ENCODE measurements at regions not wholly inside any gene's neighbourhood (a gene's known extent, or its start where the extent isn't known, plus 50 kb on each side); places are given as distances from the start of the nearest gene placed in this dataset.

- Mint-ChIP-seq H3K4me1 (ENCODE audit: low read depth) (no peaks in the 10 kb centered on the region), H3K36me3 (ENCODE audit: low read depth) (no peaks in the 10 kb centered on the region), H3K4me3 (ENCODE audit: low read depth) (no peak overlapping the region), H3K27me3 (ENCODE audit: low read depth) (no peaks in the 10 kb centered on the region), H3K27ac (no peak overlapping the region), H3K9me3 (no peaks in the 10 kb centered on the region)
- DNase-seq (ENCODE audit: low spot score) = no peak
- intact Hi-C loops (cut with micrococcal nuclease) = no loop called here
Observed at GRCh38 chrX:120819126-120819525, 56.5 kb downstream of the CT47B1 start.

- DNase-seq (ENCODE audit: low spot score) = no peak
- no peak overlapping the region for H3K27ac Mint-ChIP-seq
- intact Hi-C loops (cut with micrococcal nuclease) = no loop called here
- H3K4me3 Mint-ChIP-seq (ENCODE audit: low read depth) = no peak overlapping the region
- no peaks in the 10 kb centered on the region for H3K9me3 Mint-ChIP-seq
- H3K27me3 Mint-ChIP-seq (ENCODE audit: low read depth) = no peaks in the 10 kb centered on the region
- H3K4me1 Mint-ChIP-seq (ENCODE audit: low read depth) = no peaks in the 10 kb centered on the region
- H3K36me3 Mint-ChIP-seq (ENCODE audit: low read depth) = peaks cover 3% of the 10 kb centered on the region
Observed at GRCh38 chrX:120813982-120814381, 61.7 kb downstream of the CT47B1 start.

GRCh38 chrX:120801426-120801825 lies 74.2 kb downstream of the CT47B1 start:
- intact Hi-C loops (cut with micrococcal nuclease) = loop anchor here (5.0 kb wide), 1 partner anchor 41 kb away; no protein-coding TSS in a partner anchor
- peaks cover 8% of the 10 kb centered on the region for H3K9me3 Mint-ChIP-seq
- H3K4me3 Mint-ChIP-seq (ENCODE audit: low read depth) = no peak overlapping the region
- no peaks in the 10 kb centered on the region for H3K27me3 Mint-ChIP-seq (ENCODE audit: low read depth)
- peak overlapping the region; percentile 58 for H3K27ac Mint-ChIP-seq
- peaks cover 19% of the 10 kb centered on the region for H3K36me3 Mint-ChIP-seq (ENCODE audit: low read depth)
- DNase-seq (ENCODE audit: low spot score) = no peak
- H3K4me1 Mint-ChIP-seq (ENCODE audit: low read depth) = peaks cover 57% of the 10 kb centered on the region

GRCh38 chrX:120797188-120797851 lies 78.3 kb downstream of the CT47B1 start:
- peak overlapping the region; percentile 30 for H3K4me3 Mint-ChIP-seq (ENCODE audit: low read depth)
- peak overlapping the region; percentile 90 for H3K27ac Mint-ChIP-seq

GRCh38 chrX:120795301-120795700 lies 80.4 kb downstream of the CT47B1 start:
- H3K4me1 Mint-ChIP-seq (ENCODE audit: low read depth) = peaks cover 73% of the 10 kb centered on the region
- no peak overlapping the region for H3K27ac Mint-ChIP-seq
- H3K36me3 Mint-ChIP-seq (ENCODE audit: low read depth) = peaks cover under 1% of the 10 kb centered on the region
- H3K4me3 Mint-ChIP-seq (ENCODE audit: low read depth) = no peak overlapping the region
- intact Hi-C loops (cut with micrococcal nuclease) = loop anchor here (5.0 to 10.0 kb wide), 4 partner anchors 300 to 850 kb away; no protein-coding TSS in a partner anchor
- DNase-seq (ENCODE audit: low spot score) = no peak
- H3K9me3 Mint-ChIP-seq = peaks cover under 1% of the 10 kb centered on the region
- H3K27me3 Mint-ChIP-seq (ENCODE audit: low read depth) = no peaks in the 10 kb centered on the region

More at GRCh38 chrX:120797188-120797851, 78.3 kb downstream of the CT47B1 start:
- Mint-ChIP-seq H3K36me3 (ENCODE audit: low read depth) (peaks cover 14% of the 10 kb centered on the region), H3K9me3 (peaks cover 8% of the 10 kb centered on the region), H3K27me3 (ENCODE audit: low read depth) (no peaks in the 10 kb centered on the region), H3K4me1 (ENCODE audit: low read depth) (peaks cover 79% of the 10 kb centered on the region)
- DNase-seq (ENCODE audit: low spot score) = no peak
- intact Hi-C loops (cut with micrococcal nuclease) = loop anchor here (1.0 to 10.0 kb wide), 7 partner anchors 303 to 847 kb away; no protein-coding TSS in a partner anchor

- H3K9me3 Mint-ChIP-seq = no peaks in the 10 kb centered on the region
- H3K4me1 Mint-ChIP-seq (ENCODE audit: low read depth) = peaks cover 68% of the 10 kb centered on the region
- DNase-seq (ENCODE audit: low spot score) = no peak
- intact Hi-C loops (cut with micrococcal nuclease) = loop anchor here (5.0 to 10.0 kb wide), 3 partner anchors 300 to 850 kb away; no protein-coding TSS in a partner anchor
- peak overlapping the region; percentile 44 for H3K27ac Mint-ChIP-seq
- no peaks in the 10 kb centered on the region for H3K27me3 Mint-ChIP-seq (ENCODE audit: low read depth)
- no peak overlapping the region for H3K4me3 Mint-ChIP-seq (ENCODE audit: low read depth)
- no peaks in the 10 kb centered on the region for H3K36me3 Mint-ChIP-seq (ENCODE audit: low read depth)
Observed at GRCh38 chrX:120794525-120794975, 81.1 kb downstream of the CT47B1 start.

- intact Hi-C loops (cut with micrococcal nuclease) = loop anchor here (5.0 to 10.0 kb wide), 3 partner anchors 298 to 852 kb away; no protein-coding TSS in a partner anchor
- no peak for DNase-seq (ENCODE audit: low spot score)
- H3K36me3 Mint-ChIP-seq (ENCODE audit: low read depth) = no peaks in the 10 kb centered on the region
- H3K4me3 Mint-ChIP-seq (ENCODE audit: low read depth) = no peak overlapping the region
- H3K4me1 Mint-ChIP-seq (ENCODE audit: low read depth) = peaks cover 55% of the 10 kb centered on the region
- no peaks in the 10 kb centered on the region for H3K27me3 Mint-ChIP-seq (ENCODE audit: low read depth)
- H3K27ac Mint-ChIP-seq = peak overlapping the region; percentile 11
- H3K9me3 Mint-ChIP-seq = no peaks in the 10 kb centered on the region
Observed at GRCh38 chrX:120793098-120793497, 82.6 kb downstream of the CT47B1 start.

- Mint-ChIP-seq H3K4me3 (ENCODE audit: low read depth) (peak overlapping the region; percentile 42), H3K4me1 (ENCODE audit: low read depth) (peaks cover 39% of the 10 kb centered on the region), H3K9me3 (no peaks in the 10 kb centered on the region), H3K27ac (peak overlapping the region; percentile 91), H3K36me3 (ENCODE audit: low read depth) (no peaks in the 10 kb centered on the region), H3K27me3 (ENCODE audit: low read depth) (no peaks in the 10 kb centered on the region)
- no peak for DNase-seq (ENCODE audit: low spot score)
- intact Hi-C loops (cut with micrococcal nuclease) = loop anchor here (5.0 to 10.0 kb wide), 3 partner anchors 296 to 854 kb away; no protein-coding TSS in a partner anchor
Observed at GRCh38 chrX:120791013-120791643, 84.5 kb downstream of the CT47B1 start.

GRCh38 chrX:120790552-120790951 lies 85.1 kb downstream of the CT47B1 start:
- Mint-ChIP-seq H3K36me3 (ENCODE audit: low read depth) (no peaks in the 10 kb centered on the region), H3K4me3 (ENCODE audit: low read depth) (peak overlapping the region; percentile 42), H3K4me1 (ENCODE audit: low read depth) (peaks cover 33% of the 10 kb centered on the region), H3K27me3 (ENCODE audit: low read depth) (no peaks in the 10 kb centered on the region), H3K27ac (peak overlapping the region; percentile 91), H3K9me3 (no peaks in the 10 kb centered on the region)
- no peak for DNase-seq (ENCODE audit: low spot score)
- intact Hi-C loops (cut with micrococcal nuclease) = loop anchor here (1.0 to 10.0 kb wide), 5 partner anchors 296 to 854 kb away; no protein-coding TSS in a partner anchor

GRCh38 chrX:120790118-120790517 lies 85.5 kb downstream of the CT47B1 start:
- Mint-ChIP-seq H3K4me1 (ENCODE audit: low read depth) (peaks cover 29% of the 10 kb centered on the region), H3K9me3 (no peaks in the 10 kb centered on the region), H3K27ac (peak overlapping the region; percentile 91), H3K27me3 (ENCODE audit: low read depth) (no peaks in the 10 kb centered on the region), H3K4me3 (ENCODE audit: low read depth) (peak overlapping the region; percentile 42), H3K36me3 (ENCODE audit: low read depth) (no peaks in the 10 kb centered on the region)
- intact Hi-C loops (cut with micrococcal nuclease) = loop anchor here (1.0 to 10.0 kb wide), 5 partner anchors 295 to 855 kb away; no protein-coding TSS in a partner anchor
- peak; percentile 10 for DNase-seq (ENCODE audit: low spot score)

GRCh38 chrX:120781403-120781802 lies 94.3 kb downstream of the CT47B1 start:
- intact Hi-C loops (cut with micrococcal nuclease) = no loop called here
- H3K4me3 Mint-ChIP-seq (ENCODE audit: low read depth) = no peak overlapping the region
- no peak overlapping the region for H3K27ac Mint-ChIP-seq
- H3K27me3 Mint-ChIP-seq (ENCODE audit: low read depth) = no peaks in the 10 kb centered on the region
- H3K9me3 Mint-ChIP-seq = peaks cover under 1% of the 10 kb centered on the region
- peaks cover 5% of the 10 kb centered on the region for H3K4me1 Mint-ChIP-seq (ENCODE audit: low read depth)
- no peak for DNase-seq (ENCODE audit: low spot score)
- peaks cover under 1% of the 10 kb centered on the region for H3K36me3 Mint-ChIP-seq (ENCODE audit: low read depth)

- Mint-ChIP-seq H3K9me3 (peaks cover 3% of the 10 kb centered on the region), H3K4me3 (ENCODE audit: low read depth) (no peak overlapping the region), H3K4me1 (ENCODE audit: low read depth) (peaks cover 3% of the 10 kb centered on the region), H3K36me3 (ENCODE audit: low read depth) (peaks cover 3% of the 10 kb centered on the region), H3K27me3 (ENCODE audit: low read depth) (no peaks in the 10 kb centered on the region), H3K27ac (no peak overlapping the region)
- intact Hi-C loops (cut with micrococcal nuclease) = no loop called here
- no peak for DNase-seq (ENCODE audit: low spot score)
Observed at GRCh38 chrX:120775959-120776358, 99.7 kb downstream of the CT47B1 start.

- Mint-ChIP-seq H3K27me3 (ENCODE audit: low read depth) (no peaks in the 10 kb centered on the region), H3K36me3 (ENCODE audit: low read depth) (peaks cover 3% of the 10 kb centered on the region), H3K4me1 (ENCODE audit: low read depth) (peaks cover 5% of the 10 kb centered on the region), H3K4me3 (ENCODE audit: low read depth) (no peak overlapping the region), H3K9me3 (peaks cover 3% of the 10 kb centered on the region), H3K27ac (no peak overlapping the region)
- no peak for DNase-seq (ENCODE audit: low spot score)
- intact Hi-C loops (cut with micrococcal nuclease) = no loop called here
Observed at GRCh38 chrX:120774606-120775005, 101.1 kb downstream of the CT47B1 start.
